ENCODE measurements at regions not wholly inside any gene's neighbourhood (a gene's known extent, or its start where the extent isn't known, plus 50 kb on each side); places are given as distances from the start of the nearest gene placed in this dataset.

DNA sequence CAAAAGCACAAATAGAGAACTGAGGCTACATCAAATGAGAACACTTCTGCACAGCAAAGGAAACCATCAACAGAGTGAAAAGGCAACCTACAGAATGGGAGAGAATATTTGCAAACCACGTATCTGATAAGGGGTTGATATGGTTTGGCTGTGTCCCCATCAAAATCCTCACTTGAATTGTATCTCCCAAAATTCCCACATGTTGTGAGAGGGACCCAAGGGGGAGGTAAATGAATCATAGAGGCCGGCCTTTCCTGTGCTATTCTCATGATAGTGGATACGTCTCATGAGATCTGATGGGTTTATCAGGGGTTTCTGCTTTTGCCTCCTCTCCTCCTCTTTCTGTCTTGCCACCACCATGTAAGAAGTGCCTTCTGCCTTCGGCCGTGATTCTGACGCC lies 120.6 kb upstream of the FRMD4A start:
- Histone ChIP-seq H3K36me3 (no peaks in the 10 kb centered on the region), H3K4me3 (no peak overlapping the region), H3K4me1 (peaks cover 0 to 12% (median 1%) of the 10 kb centered on the region in 12 donors), H3K9me3 (no peaks in the 10 kb centered on the region), H3K27ac (no peak overlapping the region), H3K27me3 (no peaks in the 10 kb centered on the region)
- DNase-seq: no peak
- ATAC-seq: no peak
- 81 to 93% (median 88%) methylated on average over 6 of the region's 6 CpGs for WGBS, 4 donors
- intact Hi-C loops (cut with DNase I): loop anchor here in 1 of 10 donors (2.0 kb wide), 1 partner anchor 55 kb away; no protein-coding TSS in a partner anchor
- no peak for TF ChIP-seq POLR2A (IDR thresholded peaks at IDR 0.05)
- TF ChIP-seq, protein P1, sequence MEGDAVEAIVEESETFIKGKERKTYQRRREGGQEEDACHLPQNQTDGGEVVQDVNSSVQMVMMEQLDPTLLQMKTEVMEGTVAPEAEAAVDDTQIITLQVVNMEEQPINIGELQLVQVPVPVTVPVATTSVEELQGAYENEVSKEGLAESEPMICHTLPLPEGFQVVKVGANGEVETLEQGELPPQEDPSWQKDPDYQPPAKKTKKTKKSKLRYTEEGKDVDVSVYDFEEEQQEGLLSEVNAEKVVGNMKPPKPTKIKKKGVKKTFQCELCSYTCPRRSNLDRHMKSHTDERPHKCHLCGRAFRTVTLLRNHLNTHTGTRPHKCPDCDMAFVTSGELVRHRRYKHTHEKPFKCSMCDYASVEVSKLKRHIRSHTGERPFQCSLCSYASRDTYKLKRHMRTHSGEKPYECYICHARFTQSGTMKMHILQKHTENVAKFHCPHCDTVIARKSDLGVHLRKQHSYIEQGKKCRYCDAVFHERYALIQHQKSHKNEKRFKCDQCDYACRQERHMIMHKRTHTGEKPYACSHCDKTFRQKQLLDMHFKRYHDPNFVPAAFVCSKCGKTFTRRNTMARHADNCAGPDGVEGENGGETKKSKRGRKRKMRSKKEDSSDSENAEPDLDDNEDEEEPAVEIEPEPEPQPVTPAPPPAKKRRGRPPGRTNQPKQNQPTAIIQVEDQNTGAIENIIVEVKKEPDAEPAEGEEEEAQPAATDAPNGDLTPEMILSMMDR (IDR thresholded peaks at IDR 0.05): no peak

DNA sequence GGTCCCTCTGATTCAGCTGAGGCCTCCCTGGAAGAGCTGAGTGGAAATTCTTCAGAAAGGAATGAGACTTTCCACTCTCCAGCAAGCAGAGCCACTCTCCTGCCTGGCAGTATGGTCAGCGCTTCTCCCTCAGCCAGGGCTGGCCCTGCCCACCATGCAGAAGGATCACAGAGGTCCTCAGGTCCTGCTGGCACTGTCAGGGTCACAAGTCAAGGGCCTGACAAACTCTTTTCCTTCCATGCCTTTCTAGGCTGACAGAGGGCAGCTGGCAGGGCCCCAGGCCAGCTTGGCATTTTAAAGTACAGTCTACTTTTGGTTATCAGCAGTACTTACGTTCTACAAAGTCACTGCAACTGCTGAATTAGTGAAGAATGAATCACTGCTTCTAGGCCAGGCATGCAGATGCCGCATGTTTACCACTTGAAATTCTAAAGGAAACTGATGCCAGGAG lies 119.3 kb upstream of the FRMD4A start:
- Histone ChIP-seq H3K27me3 (no peaks in the 10 kb centered on the region), H3K4me1 (peaks cover 0 to 12% (median 1%) of the 10 kb centered on the region in 12 donors), H3K4me3 (no peak overlapping the region), H3K36me3 (no peaks in the 10 kb centered on the region), H3K9me3 (no peaks in the 10 kb centered on the region), H3K27ac (peak overlapping the region in 9 of 12 donors; percentile 21 to 77 (median 51))
- TF ChIP-seq, protein P1 (IDR thresholded peaks at IDR 0.05): no peak
- no peak for TF ChIP-seq POLR2A (IDR thresholded peaks at IDR 0.05)
- ATAC-seq: peak in 3 of 4 donors; percentile 89 to 90 (median 90)
- DNase-seq: peak; percentile 23 to 78 (median 70)
- WGBS, 4 donors: 38 to 61% (median 48%) methylated on average over 3 of the region's 3 CpGs
- intact Hi-C loops (cut with DNase I): loop anchor here in 1 of 10 donors (2.0 kb wide), 1 partner anchor 53 kb away; no protein-coding TSS in a partner anchor

DNA sequence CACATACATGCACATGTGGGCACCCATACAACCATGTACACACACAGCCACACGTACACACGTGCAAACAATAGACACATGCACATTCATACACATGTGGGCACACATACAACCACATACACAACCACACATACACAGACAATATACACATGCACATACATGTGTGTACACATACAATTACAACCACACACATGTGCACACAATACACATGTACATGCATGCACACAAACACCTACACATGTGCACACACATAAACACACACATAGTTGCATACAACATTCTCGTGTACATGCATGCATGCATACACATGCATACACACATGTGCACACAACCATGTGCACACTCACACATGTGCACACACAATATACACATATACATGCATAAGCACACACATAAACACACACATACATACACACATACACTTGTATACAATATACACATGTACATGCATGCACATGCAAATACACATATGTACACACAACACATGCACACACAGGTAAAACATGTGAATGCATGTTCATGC lies 118.6 kb upstream of the FRMD4A start:
- Histone ChIP-seq H3K27me3 (no peaks in the 10 kb centered on the region), H3K36me3 (no peaks in the 10 kb centered on the region), H3K4me3 (no peak overlapping the region), H3K4me1 (peaks cover 0 to 12% (median 1%) of the 10 kb centered on the region in 12 donors), H3K27ac (peak overlapping the region in 1 of 12 donors; percentile 77), H3K9me3 (no peaks in the 10 kb centered on the region)
- ATAC-seq (no peak), DNase-seq (no peak)
- TF ChIP-seq, protein P1 (IDR thresholded peaks at IDR 0.05): no peak
- TF ChIP-seq POLR2A (IDR thresholded peaks at IDR 0.05): no peak
- intact Hi-C loops (cut with DNase I): no loop called here
- WGBS, 4 donors: 96 to 100% (median 97%) methylated on average over 3 of the region's 3 CpGs

DNA sequence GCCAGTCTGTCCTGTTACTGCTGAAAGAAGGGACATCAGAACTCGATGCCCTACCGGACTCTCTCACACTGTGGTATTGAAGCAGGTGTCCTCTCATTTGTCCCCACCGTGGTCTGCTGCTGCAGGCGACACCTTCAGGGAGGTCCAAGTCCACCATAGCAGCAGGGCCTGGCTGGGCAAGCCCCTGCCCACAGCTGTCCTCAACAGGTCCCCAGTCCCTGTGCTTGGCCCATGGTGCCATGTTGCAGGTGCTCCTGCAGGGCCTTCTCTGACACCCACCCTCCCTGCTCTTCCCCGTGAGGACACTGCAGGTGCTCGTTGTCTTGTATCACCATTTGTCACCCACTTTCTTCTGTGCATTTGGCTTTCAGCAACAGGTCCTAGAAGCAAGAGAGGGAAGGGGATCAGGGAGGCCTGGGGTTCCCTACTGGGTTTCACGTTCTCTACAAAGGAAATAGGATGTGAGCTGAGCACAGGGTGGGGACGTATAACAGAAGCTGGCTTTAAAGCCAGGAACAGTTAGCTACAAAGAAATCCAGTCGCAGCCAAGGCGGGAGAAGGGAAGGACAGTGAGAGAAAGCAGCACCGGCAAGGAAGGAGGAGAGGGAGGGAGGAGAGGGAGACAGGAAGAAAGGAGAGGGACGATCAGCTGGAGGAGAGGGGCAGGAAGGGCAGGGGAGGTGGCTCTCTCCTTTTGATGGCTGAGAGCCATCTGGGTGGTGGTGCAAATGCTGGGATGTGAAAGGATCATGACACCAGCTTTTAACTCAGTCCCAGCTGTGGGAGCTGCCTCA lies 117.7 kb upstream of the FRMD4A start:
- ATAC-seq: no peak
- WGBS, 4 donors: 65 to 72% (median 67%) methylated on average over 12 of the region's 12 CpGs

More for the DNA sequence above, 117.7 kb upstream of the FRMD4A start:
- Histone ChIP-seq H3K27me3 (no peaks in the 10 kb centered on the region), H3K9me3 (no peaks in the 10 kb centered on the region), H3K36me3 (no peaks in the 10 kb centered on the region), H3K4me1 (peaks cover 0 to 12% (median 1%) of the 10 kb centered on the region in 12 donors), H3K27ac (no peak overlapping the region), H3K4me3 (no peak overlapping the region)
- no peak for TF ChIP-seq POLR2A (IDR thresholded peaks at IDR 0.05)
- TF ChIP-seq, protein P1 (IDR thresholded peaks at IDR 0.05): no peak
- no peak for DNase-seq
- intact Hi-C loops (cut with DNase I): no loop called here

Data from heart left ventricle (tissue), 16 donors.